Uterus (tissue), 3 donors: ENCODE measurements at regions not wholly inside any gene's neighbourhood (a gene's known extent, or its start where the extent isn't known, plus 50 kb on each side); places are given as distances from the start of the nearest gene placed in this dataset.
A peak's percentile ranks its signal among the peaks of the same experiment; 100 is the strongest.

ENCODE experiments used
- DNase-seq, 2 donors: peaks; one replicate each; pipeline ENCODE4 v3.0.0-alpha.2; 2019 to 2020
- H3K27ac ChIP-seq, 2 donors: fragments of 200-600 bp; sonication (generic); 1 replicate in 1 of 2; 2 replicates in 1 of 2; pipeline ENCODE4 v1.5.1; 2016 to 2018
- H3K27me3 ChIP-seq, 2 donors: fragments of 200-600 bp; sonication (generic); one replicate each; pipeline ENCODE4 v1.5.1; 2018 to 2019; ENCODE audit warnings: control low read depth in 1 of 2
- H3K36me3 ChIP-seq, 2 donors: fragments of 200-600 bp; sonication (generic); one replicate each; pipeline ENCODE4 v1.5.1; 2019; ENCODE audit warnings: control low read depth in 1 of 2
- H3K4me1 ChIP-seq, 2 donors: fragments of 200-600 bp; sonication (generic); one replicate each; pipeline ENCODE4 v1.5.1; 2018 to 2019; ENCODE audit warnings: control low read depth in 1 of 2
- H3K4me3 ChIP-seq, 2 donors: fragments of 200-600 bp; sonication (generic); 1 replicate in 1 of 2; 2 replicates in 1 of 2; pipeline ENCODE4 v1.5.1; 2018 to 2019; ENCODE audit warnings: mild to moderate bottlenecking in 1 of 2
- H3K9me3 ChIP-seq, 2 donors: fragments of 200-600 bp; sonication (generic); one replicate each; pipeline ENCODE4 v1.5.1; 2019; ENCODE audit warnings: control low read depth in 1 of 2
- POLR2A ChIP-seq, 2 donors: fragments of 450-650 bp; IDR thresholded peaks; one replicate each; pipeline ENCODE4 v1.6.1; 2016; ENCODE audit warnings: antibody characterized with exemption in 2 of 2, mild to moderate bottlenecking in 1 of 2, moderate library complexity in 1 of 2
- intact Hi-C: fragments of 100-400 bp; cut with DNase I; formaldehyde crosslinking; loops from one replicate; pipeline ENCODE4 v1.15.1; 2023; ENCODE audit warnings: low total_unique reads
- TF ChIP-seq, protein P1 (sequence below), 4 experiments: fragments of 200-600 bp in 2 of 4; fragments of 450-650 bp in 2 of 4; sonication (generic) in 2 of 4; IDR thresholded peaks; one replicate each; pipeline ENCODE4 v1.5.1; 2016 to 2019; ENCODE audit warnings: antibody characterized with exemption in 4 of 4, mild to moderate bottlenecking in 2 of 4, moderate library complexity in 1 of 4
- donor health status: DM: yes; HTN: yes; CAD: no.

DNA sequence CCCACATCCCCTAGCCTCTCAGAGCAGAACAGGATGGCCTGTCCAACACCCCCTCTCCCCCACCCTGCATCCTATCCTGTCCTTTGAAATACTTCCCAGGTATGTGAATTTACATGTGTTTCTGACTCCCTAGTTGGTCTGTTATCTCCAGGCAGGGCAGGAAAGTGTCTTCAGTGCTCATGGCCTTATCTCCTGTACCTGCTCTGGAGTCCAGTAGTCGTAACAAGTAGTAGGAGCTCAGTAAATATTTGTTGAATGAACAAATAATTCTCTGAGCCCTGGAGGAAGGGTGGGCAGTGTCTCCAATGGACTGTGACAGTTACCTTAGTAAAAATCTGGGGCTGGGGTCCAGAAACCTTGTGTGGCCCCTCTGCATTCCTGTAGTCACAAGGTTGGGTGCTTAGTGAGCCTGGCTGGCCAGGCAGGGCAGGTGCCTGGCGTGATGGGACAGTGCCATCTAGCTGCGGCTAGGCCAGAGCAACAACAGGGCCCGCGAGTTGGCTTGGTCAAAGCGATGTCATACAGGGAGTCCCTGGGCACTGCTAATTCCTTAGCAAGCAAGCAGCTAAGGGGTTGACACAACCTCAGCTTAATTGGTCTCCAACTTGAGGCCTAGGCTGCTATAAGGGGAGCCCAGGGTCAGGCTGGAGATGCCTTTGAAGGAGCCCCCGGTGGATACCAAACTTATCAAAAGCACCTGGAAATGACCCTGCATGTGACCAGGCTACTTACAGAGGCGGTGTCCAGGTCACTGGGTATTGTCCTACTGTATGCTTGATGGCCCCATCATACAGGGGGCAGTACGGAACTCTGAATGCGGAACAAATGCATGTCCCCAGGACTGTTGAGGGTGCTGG, 89.0 kb upstream of the PPM1J start:
- Histone ChIP-seq H3K27ac (no peak overlapping the region), H3K4me3 (no peak overlapping the region), H3K27me3 (no peaks in the 10 kb centered on the region), H3K36me3 (no peaks in the 10 kb centered on the region), H3K4me1 (no peaks in the 10 kb centered on the region), H3K9me3 (no peaks in the 10 kb centered on the region)
- TF ChIP-seq, protein P1, sequence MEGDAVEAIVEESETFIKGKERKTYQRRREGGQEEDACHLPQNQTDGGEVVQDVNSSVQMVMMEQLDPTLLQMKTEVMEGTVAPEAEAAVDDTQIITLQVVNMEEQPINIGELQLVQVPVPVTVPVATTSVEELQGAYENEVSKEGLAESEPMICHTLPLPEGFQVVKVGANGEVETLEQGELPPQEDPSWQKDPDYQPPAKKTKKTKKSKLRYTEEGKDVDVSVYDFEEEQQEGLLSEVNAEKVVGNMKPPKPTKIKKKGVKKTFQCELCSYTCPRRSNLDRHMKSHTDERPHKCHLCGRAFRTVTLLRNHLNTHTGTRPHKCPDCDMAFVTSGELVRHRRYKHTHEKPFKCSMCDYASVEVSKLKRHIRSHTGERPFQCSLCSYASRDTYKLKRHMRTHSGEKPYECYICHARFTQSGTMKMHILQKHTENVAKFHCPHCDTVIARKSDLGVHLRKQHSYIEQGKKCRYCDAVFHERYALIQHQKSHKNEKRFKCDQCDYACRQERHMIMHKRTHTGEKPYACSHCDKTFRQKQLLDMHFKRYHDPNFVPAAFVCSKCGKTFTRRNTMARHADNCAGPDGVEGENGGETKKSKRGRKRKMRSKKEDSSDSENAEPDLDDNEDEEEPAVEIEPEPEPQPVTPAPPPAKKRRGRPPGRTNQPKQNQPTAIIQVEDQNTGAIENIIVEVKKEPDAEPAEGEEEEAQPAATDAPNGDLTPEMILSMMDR (IDR thresholded peaks at IDR 0.05): peak in 3 of 4 experiments; percentile 26 to 44 (median 40)
- TF ChIP-seq POLR2A (IDR thresholded peaks at IDR 0.05): no peak
- peak; percentile 26 to 36 for DNase-seq
- intact Hi-C loops: no loop called here

DNA sequence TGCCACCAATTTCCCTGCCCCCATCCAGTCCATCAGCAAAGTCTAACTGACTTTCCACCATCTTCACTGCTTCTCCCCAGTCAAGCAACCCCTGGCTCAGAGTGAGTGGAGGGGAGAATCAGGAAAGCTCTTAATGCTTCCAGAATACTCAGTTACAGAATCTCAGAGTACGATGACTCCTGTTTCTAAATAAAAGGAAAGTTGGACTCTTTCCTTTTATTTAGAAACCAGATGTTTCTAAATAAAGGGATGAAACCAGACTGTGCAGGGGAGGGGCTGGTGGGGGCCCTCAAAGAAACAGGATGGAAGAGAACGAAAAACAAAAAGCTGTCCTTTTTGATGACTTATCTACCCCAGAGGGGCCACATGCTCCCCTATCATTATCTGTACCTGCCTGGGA, 85.2 kb upstream of the PPM1J start:
- Histone ChIP-seq H3K4me1 (no peaks in the 10 kb centered on the region), H3K27me3 (no peaks in the 10 kb centered on the region), H3K36me3 (no peaks in the 10 kb centered on the region), H3K4me3 (no peak overlapping the region), H3K27ac (no peak overlapping the region), H3K9me3 (no peaks in the 10 kb centered on the region)
- intact Hi-C loops: no loop called here
- no peak for DNase-seq
- TF ChIP-seq, protein P1 (IDR thresholded peaks at IDR 0.05): no peak
- TF ChIP-seq POLR2A (IDR thresholded peaks at IDR 0.05): no peak

DNA sequence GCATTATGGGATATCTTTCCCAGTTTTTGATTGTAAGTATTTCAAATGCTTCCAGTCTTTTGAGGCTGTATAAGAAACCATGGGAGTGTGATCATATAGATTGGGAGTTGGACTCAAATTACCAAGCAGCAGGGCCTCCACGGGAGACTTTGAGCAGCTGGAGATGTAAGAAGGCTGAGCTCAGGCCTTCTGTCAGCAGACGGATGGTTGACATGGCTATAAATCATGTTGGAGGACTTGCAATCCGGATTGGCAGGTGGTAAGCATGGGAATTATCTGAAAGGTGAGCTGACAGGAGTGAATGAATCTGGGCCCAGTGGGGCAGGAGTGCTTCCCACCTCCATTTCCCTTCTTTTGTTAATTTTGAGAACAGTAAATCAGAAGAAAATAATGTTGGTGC, 83.2 kb upstream of the PPM1J start:
- Histone ChIP-seq H3K27me3 (no peaks in the 10 kb centered on the region), H3K36me3 (no peaks in the 10 kb centered on the region), H3K27ac (no peak overlapping the region), H3K4me1 (no peaks in the 10 kb centered on the region), H3K4me3 (no peak overlapping the region), H3K9me3 (no peaks in the 10 kb centered on the region)
- TF ChIP-seq, protein P1 (IDR thresholded peaks at IDR 0.05): no peak
- TF ChIP-seq POLR2A (IDR thresholded peaks at IDR 0.05): no peak
- intact Hi-C loops: no loop called here
- no peak for DNase-seq

DNA sequence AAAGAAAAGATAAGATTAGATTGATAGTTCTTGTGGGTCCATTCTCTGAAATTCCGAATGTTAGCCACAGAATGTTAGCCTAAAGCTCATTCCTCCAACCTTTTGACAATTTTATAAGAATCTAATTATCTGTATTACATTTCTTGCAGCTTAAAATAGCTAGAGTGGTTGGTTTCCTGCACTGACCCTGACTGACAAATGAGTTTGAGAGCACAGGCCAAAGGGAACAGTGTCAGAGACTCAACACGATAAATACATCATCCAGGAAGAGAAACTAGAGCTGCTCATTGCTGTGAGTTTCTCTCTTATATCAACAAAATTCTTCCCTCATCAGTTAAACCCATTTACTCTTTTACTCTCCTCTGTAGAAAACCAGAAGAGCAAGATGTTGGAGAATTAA, 82.1 kb upstream of the PPM1J start:
- H3K4me1 ChIP-seq: no peaks in the 10 kb centered on the region
- no peaks in the 10 kb centered on the region for H3K36me3 ChIP-seq
- H3K27me3 ChIP-seq: no peaks in the 10 kb centered on the region
- intact Hi-C loops: no loop called here
- no peak overlapping the region for H3K27ac ChIP-seq
- no peaks in the 10 kb centered on the region for H3K9me3 ChIP-seq
- H3K4me3 ChIP-seq: no peak overlapping the region
- no peak for DNase-seq
- TF ChIP-seq, protein P1 (IDR thresholded peaks at IDR 0.05): no peak
- TF ChIP-seq POLR2A (IDR thresholded peaks at IDR 0.05): no peak

DNA sequence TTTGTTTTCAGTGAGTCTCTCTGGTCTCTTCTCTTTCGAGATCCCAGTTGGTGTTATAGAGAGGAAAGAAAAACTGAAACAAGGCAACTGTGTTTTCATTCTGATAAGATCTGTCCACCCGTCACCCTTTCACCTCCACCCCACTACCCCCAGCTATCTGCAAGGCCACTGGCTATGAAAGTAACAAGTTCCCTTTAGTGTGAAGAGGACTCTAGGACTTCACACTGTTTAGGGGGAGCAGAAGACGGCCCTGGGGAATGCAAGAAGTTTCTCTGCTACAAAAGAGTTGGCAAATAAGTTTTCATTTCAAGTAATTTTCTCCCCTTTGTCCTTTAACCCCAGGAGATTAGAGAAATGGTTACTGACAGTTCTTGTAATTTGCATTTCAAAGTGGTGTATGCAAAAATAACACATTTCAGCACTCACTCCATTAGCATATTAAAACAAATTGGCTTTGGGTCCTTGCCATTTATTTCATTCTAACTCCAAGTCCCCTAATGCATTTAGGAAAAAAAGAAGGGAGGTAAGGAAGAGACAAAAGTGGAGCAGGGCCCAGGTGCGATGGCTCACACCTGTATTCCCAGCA, 79.6 kb upstream of the PPM1J start:
- Histone ChIP-seq H3K4me3 (no peak overlapping the region), H3K36me3 (no peaks in the 10 kb centered on the region), H3K27me3 (no peaks in the 10 kb centered on the region), H3K27ac (no peak overlapping the region), H3K9me3 (no peaks in the 10 kb centered on the region), H3K4me1 (no peaks in the 10 kb centered on the region)
- intact Hi-C loops: no loop called here
- TF ChIP-seq, protein P1 (IDR thresholded peaks at IDR 0.05): no peak
- no peak for TF ChIP-seq POLR2A (IDR thresholded peaks at IDR 0.05)
- no peak for DNase-seq
